HepG2 (cell line): ENCODE measurements at regions not wholly inside any gene's neighbourhood (a gene's known extent, or its start where the extent isn't known, plus 50 kb on each side); places are given as distances from the start of the nearest gene placed in this dataset.

Experiments
- ATAC-seq: fragments of 200-7000 bp; cut with Tn5 transposase; 3 replicates; pipeline ENCODE4 v1.9.1; 2020; ENCODE audit warnings: mild to moderate bottlenecking, moderate library complexity
- BruUV-seq: library from RNA; stranded (reverse); fragments of 400-500 nt; replicated peaks from 2 replicates; lab custom pipeline; 2021; lab: Mats Ljungman, UMichigan
- CTCF ChIA-PET: fragments of 300-600 bp; formaldehyde crosslinking; extraction: SDS; loops from one replicate; lab custom pipeline; 2021; ENCODE audit warnings: low total read pairs, inconsistent platforms, low intra/inter-chr PET ratio; lab: Yijun Ruan, JAX
- POLR2A ChIA-PET: fragments of 350-600 bp; sonication (Branson Sonifier 250); formaldehyde crosslinking; loops from one replicate; lab custom pipeline; 2020; ENCODE audit warnings: antibody characterized with exemption, inconsistent platforms; lab: Yijun Ruan, JAX
- DNase-seq: peaks from one replicate; pipeline ENCODE4 v3.0.0-alpha.2; 2015; ENCODE audit warnings: low spot score
- FAIRE-seq: peaks from 3 replicates; lab custom pipeline; 2011; peaks lifted over from hg19 to GRCh38; lab: Jason Lieb, UNC
- H2AFZ ChIP-seq: one replicate; pipeline ENCODE4 v1.6.1; 2011; ENCODE audit warnings: low read length, inconsistent platforms
- H3K27ac ChIP-seq: fragments of 300-600 bp; 3 replicates; pipeline ENCODE4 v1.8.0; 2011; ENCODE audit warnings: mixed run types, mild to moderate bottlenecking, mixed read lengths, low read length, inconsistent platforms; ENCODE audit not compliant: insufficient read depth; ENCODE audit errors: extremely low read length
- H3K27me3 ChIP-seq, 2 experiments: fragments of 200-600 bp in 1 of 2; 2 replicates in 1 of 2; 3 replicates in 1 of 2; pipeline versions ENCODE4 v1.6.0 to v1.8.0; 2011; ENCODE audit warnings: low read length in 2 of 2, mild to moderate bottlenecking in 2 of 2, moderate library complexity in 2 of 2, inconsistent platforms in 1 of 2; ENCODE audit not compliant: insufficient read depth in 2 of 2, control insufficient read depth in 1 of 2
- H3K36me3 ChIP-seq, 2 experiments: fragments of 200-600 bp in 1 of 2; replicated peaks in 1 of 2; 2 replicates in 1 of 2; 3 replicates in 1 of 2; pipeline versions ENCODE4 v1.5.1 to v1.8.0; 2011; ENCODE audit warnings: low read length in 2 of 2, inconsistent platforms in 1 of 2; ENCODE audit not compliant: insufficient read depth in 2 of 2, control insufficient read depth in 1 of 2
- H3K4me1 ChIP-seq: 2 replicates; pipeline ENCODE4 v1.5.1; 2012; ENCODE audit warnings: low read length, inconsistent platforms; ENCODE audit not compliant: insufficient read depth
- H3K4me2 ChIP-seq: 2 replicates; pipeline ENCODE4 v1.6.0; 2011; ENCODE audit warnings: low read depth, low read length, inconsistent platforms
- H3K4me3 ChIP-seq, 3 experiments: fragments of 200-600 bp in 1 of 3; sonication (generic), shearing (Covaris generic) in 1 of 3; replicated peaks in 1 of 3; 2 replicates each; pipeline ENCODE4 v1.5.1; 2011 to 2016; ENCODE audit warnings: low read length in 3 of 3, inconsistent platforms in 2 of 3, low read depth in 2 of 3, mild to moderate bottlenecking in 2 of 3, control low read depth in 1 of 3, mixed read lengths in 1 of 3; ENCODE audit not compliant: insufficient read depth in 1 of 3
- H3K79me2 ChIP-seq: one replicate; pipeline ENCODE4 v1.6.1; 2011; ENCODE audit warnings: low read length, inconsistent platforms; ENCODE audit not compliant: insufficient read depth
- H3K9ac ChIP-seq: 2 replicates; pipeline ENCODE4 v1.6.0; 2011; ENCODE audit warnings: mild to moderate bottlenecking, low read depth, low read length, inconsistent platforms; ENCODE audit not compliant: insufficient read depth
- H3K9me3 ChIP-seq: 2 replicates; pipeline ENCODE4 v1.5.1; 2012; ENCODE audit warnings: mild to moderate bottlenecking, low read length
- H4K20me1 ChIP-seq: 2 replicates; pipeline ENCODE4 v1.6.0; 2011; ENCODE audit warnings: inconsistent platforms, mild to moderate bottlenecking, low read length, moderate library complexity; ENCODE audit not compliant: insufficient read depth
- CBX1 ChIP-seq: IDR thresholded peaks from one replicate; pipeline ENCODE4 v1.6.1; 2016; ENCODE audit warnings: antibody characterized with exemption, low read depth
- FOSL1 ChIP-seq: sonication (generic); formaldehyde crosslinking; IDR thresholded peaks from 2 replicates; pipeline ENCODE4 v1.9.0; 2021; ENCODE audit warnings: missing genetic modification reagents, borderline replicate concordance
- FOXK2 ChIP-seq: fragments of 450-650 bp; IDR thresholded peaks from 2 replicates; pipeline ENCODE4 v1.6.1; 2016
- KDM5B ChIP-seq: sonication (generic); formaldehyde crosslinking; IDR thresholded peaks from 2 replicates; pipeline ENCODE4 v1.4.0; 2020; ENCODE audit warnings: missing genetic modification reagents, mild to moderate bottlenecking, borderline replicate concordance
- MEIS1 ChIP-seq: sonication (generic); formaldehyde crosslinking; IDR thresholded peaks from 2 replicates; pipeline ENCODE4 v1.9.0; 2021; ENCODE audit warnings: mild to moderate bottlenecking, missing genetic modification reagents, moderate library complexity, borderline replicate concordance
- PITX1 ChIP-seq: sonication (generic); formaldehyde crosslinking; IDR thresholded peaks from 2 replicates; pipeline ENCODE4 v1.5.1; 2020; ENCODE audit warnings: mild to moderate bottlenecking, missing genetic modification reagents
- RELA ChIP-seq: sonication (generic); formaldehyde crosslinking; IDR thresholded peaks from 2 replicates; pipeline ENCODE4 v1.4.0; 2020; ENCODE audit warnings: missing genetic modification reagents
- RXRB ChIP-seq: IDR thresholded peaks from 2 replicates; pipeline ENCODE4 v1.6.1; 2016; ENCODE audit warnings: borderline replicate concordance, missing genetic modification reagents, missing compliant biosample characterization
- SMAD1 ChIP-seq: sonication (generic); formaldehyde crosslinking; IDR thresholded peaks from 2 replicates; pipeline ENCODE4 v1.4.0; 2020; ENCODE audit warnings: missing genetic modification reagents, low read depth, mild to moderate bottlenecking, borderline replicate concordance
- ZNF224 ChIP-seq: sonication (generic); formaldehyde crosslinking; IDR thresholded peaks from 2 replicates; pipeline ENCODE4 v1.5.0; 2020; ENCODE audit warnings: mild to moderate bottlenecking, missing genetic modification reagents
- ZNF569 ChIP-seq: sonication (generic); formaldehyde crosslinking; IDR thresholded peaks from 2 replicates; pipeline ENCODE4 v1.5.0; 2020; ENCODE audit warnings: mild to moderate bottlenecking, missing genetic modification reagents, moderate library complexity, borderline replicate concordance
- ZNF7 ChIP-seq: IDR thresholded peaks from 2 replicates; pipeline ENCODE4 v1.6.1; 2016; ENCODE audit warnings: missing biosample characterization, missing genetic modification reagents
- ZNF781 ChIP-seq: sonication (generic); formaldehyde crosslinking; IDR thresholded peaks from 2 replicates; pipeline ENCODE4 v1.5.1; 2020; ENCODE audit warnings: borderline replicate concordance, mild to moderate bottlenecking, missing genetic modification reagents; ENCODE audit errors: not compliant biosample characterization
- ZNF850 ChIP-seq: sonication (generic); formaldehyde crosslinking; conservative IDR thresholded peaks from 2 replicates; pipeline ENCODE4 v1.9.0; 2021; ENCODE audit warnings: mild to moderate bottlenecking, missing genetic modification reagents
- WGBS: methylation state at CpG from one replicate; pipeline ENCODE4 v1.1.6; 2017; ENCODE audit warnings: low lambda C conversion rate; 5-methylcytosine and 5-hydroxymethylcytosine counted together
- in situ Hi-C: cut with HindIII; loops from 2 replicates; pipeline ENCODE4 v1.10.0; 2017; ENCODE audit warnings: low pct_unique_long_range_greater_than_20kb; ENCODE audit not compliant: extremely low pct_ligation_motif_present
- intact Hi-C: fragments of 100-400 bp; cut with micrococcal nuclease; formaldehyde crosslinking; loops from one replicate; pipeline ENCODE4 v1.10.0; 2022; ENCODE audit not compliant: unreplicated experiment
- TF ChIP-seq, protein P1 (sequence below): sonication (generic); formaldehyde crosslinking; IDR thresholded peaks from 2 replicates; pipeline ENCODE4 v1.5.1; 2020; ENCODE audit warnings: missing genetic modification reagents, mild to moderate bottlenecking, borderline replicate concordance
- TF ChIP-seq, protein P2 (sequence below): sonication (generic); formaldehyde crosslinking; IDR thresholded peaks from 2 replicates; pipeline ENCODE4 v1.5.0; 2020; ENCODE audit warnings: missing genetic modification reagents

DNA sequence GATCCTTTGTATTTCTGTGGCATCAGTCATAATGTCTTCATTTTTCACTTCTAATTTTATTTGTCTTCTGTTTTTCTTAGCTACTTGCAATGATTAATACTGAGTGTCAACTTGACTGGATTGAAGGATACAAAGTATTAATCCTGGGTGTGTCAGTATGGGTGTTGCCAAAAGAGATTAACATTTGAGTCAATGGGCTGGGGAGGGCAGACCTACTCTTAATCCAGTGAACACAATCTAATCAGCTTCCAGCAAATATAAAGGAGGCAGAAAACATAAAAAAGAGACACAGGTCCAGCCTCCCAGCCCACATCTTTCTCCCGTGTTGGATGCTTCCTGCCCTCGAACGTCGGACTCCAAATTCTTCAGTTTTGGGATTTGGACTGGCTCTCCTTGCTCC is 640.9 kb upstream of the MIR17HG start:
- TF ChIP-seq CBX1 (no peak), ZNF569 (no peak), PITX1 (CRISPR knock-in tag) (no peak), MEIS1 (no peak), RELA (CRISPR knock-in tag) (no peak), KDM5B (CRISPR knock-in tag) (no peak), RXRB (CRISPR knock-in tag) (no peak), FOXK2 (no peak), ZNF7 (no peak), ZNF224 (CRISPR knock-in tag) (no peak), SMAD1 (no peak), FOSL1 (no peak), ZNF850 (no peak), ZNF781 (CRISPR knock-in tag) (no peak)
- TF ChIP-seq, protein P1, sequence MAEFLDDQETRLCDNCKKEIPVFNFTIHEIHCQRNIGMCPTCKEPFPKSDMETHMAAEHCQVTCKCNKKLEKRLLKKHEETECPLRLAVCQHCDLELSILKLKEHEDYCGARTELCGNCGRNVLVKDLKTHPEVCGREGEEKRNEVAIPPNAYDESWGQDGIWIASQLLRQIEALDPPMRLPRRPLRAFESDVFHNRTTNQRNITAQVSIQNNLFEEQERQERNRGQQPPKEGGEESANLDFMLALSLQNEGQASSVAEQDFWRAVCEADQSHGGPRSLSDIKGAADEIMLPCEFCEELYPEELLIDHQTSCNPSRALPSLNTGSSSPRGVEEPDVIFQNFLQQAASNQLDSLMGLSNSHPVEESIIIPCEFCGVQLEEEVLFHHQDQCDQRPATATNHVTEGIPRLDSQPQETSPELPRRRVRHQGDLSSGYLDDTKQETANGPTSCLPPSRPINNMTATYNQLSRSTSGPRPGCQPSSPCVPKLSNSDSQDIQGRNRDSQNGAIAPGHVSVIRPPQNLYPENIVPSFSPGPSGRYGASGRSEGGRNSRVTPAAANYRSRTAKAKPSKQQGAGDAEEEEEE, result no peak
- TF ChIP-seq, protein P2, sequence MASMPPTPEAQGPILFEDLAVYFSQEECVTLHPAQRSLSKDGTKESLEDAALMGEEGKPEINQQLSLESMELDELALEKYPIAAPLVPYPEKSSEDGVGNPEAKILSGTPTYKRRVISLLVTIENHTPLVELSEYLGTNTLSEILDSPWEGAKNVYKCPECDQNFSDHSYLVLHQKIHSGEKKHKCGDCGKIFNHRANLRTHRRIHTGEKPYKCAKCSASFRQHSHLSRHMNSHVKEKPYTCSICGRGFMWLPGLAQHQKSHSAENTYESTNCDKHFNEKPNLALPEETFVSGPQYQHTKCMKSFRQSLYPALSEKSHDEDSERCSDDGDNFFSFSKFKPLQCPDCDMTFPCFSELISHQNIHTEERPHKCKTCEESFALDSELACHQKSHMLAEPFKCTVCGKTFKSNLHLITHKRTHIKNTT, result no peak

More for the DNA sequence above, 640.9 kb upstream of the MIR17HG start:
- no peaks in the 10 kb centered on the region for H4K20me1 ChIP-seq
- in situ Hi-C loops, result no loop called here
- H3K4me2 ChIP-seq, result no peak overlapping the region
- BruUV-seq, result no TSS peak
- intact Hi-C loops, result no loop called here
- peaks cover 5% of the 10 kb centered on the region; the same call in 1 of the 2 replicates for H3K4me1 ChIP-seq
- no peak for DNase-seq
- ATAC-seq, result no peak
- no peaks in the 10 kb centered on the region for H3K36me3 ChIP-seq
- no peak overlapping the region for H2AFZ ChIP-seq
- ChIA-PET CTCF (no interaction called here), POLR2A (no interaction called here)
- no peak overlapping the region for H3K4me3 ChIP-seq
- no peaks in the 10 kb centered on the region for H3K27me3 ChIP-seq
- FAIRE-seq, result no peak
- H3K79me2 ChIP-seq, result no peaks in the 10 kb centered on the region
- no peak overlapping the region for H3K9ac ChIP-seq
- H3K27ac ChIP-seq, result no peak overlapping the region
- no peaks in the 10 kb centered on the region; the same call in 1 of the 2 replicates for H3K9me3 ChIP-seq
- 9% methylated on average over 4 of the region's 4 CpGs for WGBS
